ENCODE measurements at regions not wholly inside any gene's neighbourhood (a gene's known extent, or its start where the extent isn't known, plus 50 kb on each side); places are given as distances from the start of the nearest gene placed in this dataset.

DNA sequence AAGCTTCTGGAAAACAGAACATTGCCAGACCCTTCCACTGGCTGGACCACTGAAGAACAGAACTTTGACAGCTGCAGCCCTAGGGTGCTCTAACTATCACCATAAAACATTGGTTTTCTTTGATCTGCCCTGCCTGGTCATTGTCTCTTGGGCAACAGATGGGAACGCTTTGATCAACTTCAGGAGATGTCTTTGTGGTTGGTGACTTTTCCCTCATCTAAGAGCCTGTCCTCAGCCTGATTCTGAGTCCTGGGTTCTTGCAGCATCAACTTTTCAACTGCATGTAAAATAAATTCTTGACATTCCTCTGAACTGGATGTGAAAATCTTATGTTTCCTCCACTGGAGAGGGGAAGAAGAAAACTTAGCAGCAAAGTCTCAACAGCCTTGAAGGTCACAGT is 53.1 kb upstream of the ZNRF2 start:
- no peak for TF ChIP-seq CTCF (IDR thresholded peaks at IDR 0.05)
- TF ChIP-seq POLR2A (IDR thresholded peaks at IDR 0.05), result no peak
